Neural cell (in vitro differentiated cells): ENCODE measurements at regions not wholly inside any gene's neighbourhood (a gene's known extent, or its start where the extent isn't known, plus 50 kb on each side); places are given as distances from the start of the nearest gene placed in this dataset.

Source experiments
- EZH2 ChIP-seq: fragments of 200-600, 300-800 bp; shearing (Covaris generic), sonication (generic); IDR thresholded peaks from 2 replicates; pipeline ENCODE4 v1.6.1; 2014; ENCODE audit warnings: antibody characterized with exemption, low read length, borderline replicate concordance, mild to moderate bottlenecking; ENCODE audit not compliant: insufficient read depth, poor library complexity, severe bottlenecking
- MXI1 ChIP-seq: fragments of 450-650 bp; conservative IDR thresholded peaks from 2 replicates; pipeline ENCODE4 v1.6.1; 2014; ENCODE audit warnings: antibody characterized with exemption, mild to moderate bottlenecking; ENCODE audit not compliant: poor library complexity, severe bottlenecking
- POLR2AphosphoS5 ChIP-seq: IDR thresholded peaks from 2 replicates; pipeline ENCODE4 v1.6.1; 2012
- RAD21 ChIP-seq: fragments of 450-650 bp; conservative IDR thresholded peaks from 2 replicates; pipeline ENCODE4 v1.6.1; 2014; ENCODE audit warnings: antibody characterized with exemption, mild to moderate bottlenecking, moderate library complexity
- SMC3 ChIP-seq: fragments of 450-650 bp; conservative IDR thresholded peaks from 2 replicates; pipeline ENCODE4 v1.6.1; 2014; ENCODE audit warnings: antibody characterized with exemption, mild to moderate bottlenecking, moderate library complexity; ENCODE audit not compliant: poor library complexity
- TAF1 ChIP-seq: IDR thresholded peaks from 2 replicates; pipeline ENCODE4 v1.6.1; 2012; ENCODE audit warnings: low read depth
- TF ChIP-seq, protein P1 (sequence below): fragments of 450-650 bp; IDR thresholded peaks from 2 replicates; pipeline ENCODE4 v1.5.1; 2014; ENCODE audit warnings: antibody characterized with exemption, mild to moderate bottlenecking, moderate library complexity; ENCODE audit not compliant: poor library complexity, severe bottlenecking
- TF ChIP-seq, protein P2 (sequence below): IDR thresholded peaks from 2 replicates; pipeline ENCODE4 v1.6.1; 2012; ENCODE audit warnings: borderline replicate concordance

DNA sequence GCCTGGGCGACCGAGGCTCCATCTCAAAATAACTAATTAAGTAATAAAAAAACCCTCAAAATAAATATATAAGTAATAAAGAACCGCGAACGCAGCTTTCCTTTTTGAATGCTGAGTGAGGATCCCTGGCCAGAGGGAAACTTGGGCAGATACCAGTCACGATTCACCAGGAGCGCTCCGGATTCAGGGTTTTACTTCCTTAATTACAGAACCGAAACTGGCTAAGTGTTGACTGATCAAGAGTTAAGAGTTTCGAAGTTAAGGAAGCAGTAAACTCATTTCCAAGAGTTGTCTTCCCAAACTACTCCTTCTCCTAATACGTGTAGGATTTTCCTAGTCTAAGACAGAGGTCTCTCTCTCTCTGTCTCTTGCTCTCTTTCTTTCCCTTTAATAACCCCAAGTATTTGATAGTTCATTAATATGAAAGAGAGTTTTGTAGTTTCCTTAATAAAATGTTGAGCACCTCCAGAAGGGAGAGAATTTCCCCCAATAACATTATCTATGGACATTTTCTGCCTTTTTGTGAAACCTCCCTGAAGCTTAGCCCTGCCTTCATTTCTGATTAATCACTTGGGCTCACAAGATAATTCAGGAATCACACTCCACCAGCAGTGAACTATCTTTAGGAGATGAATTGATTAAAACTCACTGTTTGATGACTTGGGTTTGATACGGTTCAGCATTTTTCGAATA lies 61.4 kb upstream of the ZNF217 start:
- TF ChIP-seq, protein P1, sequence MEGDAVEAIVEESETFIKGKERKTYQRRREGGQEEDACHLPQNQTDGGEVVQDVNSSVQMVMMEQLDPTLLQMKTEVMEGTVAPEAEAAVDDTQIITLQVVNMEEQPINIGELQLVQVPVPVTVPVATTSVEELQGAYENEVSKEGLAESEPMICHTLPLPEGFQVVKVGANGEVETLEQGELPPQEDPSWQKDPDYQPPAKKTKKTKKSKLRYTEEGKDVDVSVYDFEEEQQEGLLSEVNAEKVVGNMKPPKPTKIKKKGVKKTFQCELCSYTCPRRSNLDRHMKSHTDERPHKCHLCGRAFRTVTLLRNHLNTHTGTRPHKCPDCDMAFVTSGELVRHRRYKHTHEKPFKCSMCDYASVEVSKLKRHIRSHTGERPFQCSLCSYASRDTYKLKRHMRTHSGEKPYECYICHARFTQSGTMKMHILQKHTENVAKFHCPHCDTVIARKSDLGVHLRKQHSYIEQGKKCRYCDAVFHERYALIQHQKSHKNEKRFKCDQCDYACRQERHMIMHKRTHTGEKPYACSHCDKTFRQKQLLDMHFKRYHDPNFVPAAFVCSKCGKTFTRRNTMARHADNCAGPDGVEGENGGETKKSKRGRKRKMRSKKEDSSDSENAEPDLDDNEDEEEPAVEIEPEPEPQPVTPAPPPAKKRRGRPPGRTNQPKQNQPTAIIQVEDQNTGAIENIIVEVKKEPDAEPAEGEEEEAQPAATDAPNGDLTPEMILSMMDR, result no peak
- no peak for TF ChIP-seq RAD21
- TF ChIP-seq EZH2, result no peak
- no peak for TF ChIP-seq POLR2AphosphoS5
- TF ChIP-seq MXI1, result no peak
- TF ChIP-seq, protein P2, sequence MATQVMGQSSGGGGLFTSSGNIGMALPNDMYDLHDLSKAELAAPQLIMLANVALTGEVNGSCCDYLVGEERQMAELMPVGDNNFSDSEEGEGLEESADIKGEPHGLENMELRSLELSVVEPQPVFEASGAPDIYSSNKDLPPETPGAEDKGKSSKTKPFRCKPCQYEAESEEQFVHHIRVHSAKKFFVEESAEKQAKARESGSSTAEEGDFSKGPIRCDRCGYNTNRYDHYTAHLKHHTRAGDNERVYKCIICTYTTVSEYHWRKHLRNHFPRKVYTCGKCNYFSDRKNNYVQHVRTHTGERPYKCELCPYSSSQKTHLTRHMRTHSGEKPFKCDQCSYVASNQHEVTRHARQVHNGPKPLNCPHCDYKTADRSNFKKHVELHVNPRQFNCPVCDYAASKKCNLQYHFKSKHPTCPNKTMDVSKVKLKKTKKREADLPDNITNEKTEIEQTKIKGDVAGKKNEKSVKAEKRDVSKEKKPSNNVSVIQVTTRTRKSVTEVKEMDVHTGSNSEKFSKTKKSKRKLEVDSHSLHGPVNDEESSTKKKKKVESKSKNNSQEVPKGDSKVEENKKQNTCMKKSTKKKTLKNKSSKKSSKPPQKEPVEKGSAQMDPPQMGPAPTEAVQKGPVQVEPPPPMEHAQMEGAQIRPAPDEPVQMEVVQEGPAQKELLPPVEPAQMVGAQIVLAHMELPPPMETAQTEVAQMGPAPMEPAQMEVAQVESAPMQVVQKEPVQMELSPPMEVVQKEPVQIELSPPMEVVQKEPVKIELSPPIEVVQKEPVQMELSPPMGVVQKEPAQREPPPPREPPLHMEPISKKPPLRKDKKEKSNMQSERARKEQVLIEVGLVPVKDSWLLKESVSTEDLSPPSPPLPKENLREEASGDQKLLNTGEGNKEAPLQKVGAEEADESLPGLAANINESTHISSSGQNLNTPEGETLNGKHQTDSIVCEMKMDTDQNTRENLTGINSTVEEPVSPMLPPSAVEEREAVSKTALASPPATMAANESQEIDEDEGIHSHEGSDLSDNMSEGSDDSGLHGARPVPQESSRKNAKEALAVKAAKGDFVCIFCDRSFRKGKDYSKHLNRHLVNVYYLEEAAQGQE, result no peak
- no peak for TF ChIP-seq SMC3
- no peak for TF ChIP-seq TAF1
